Activated B cell treated with CpG ODN at 0.5 μM for 24 hours (primary cell): ENCODE measurements at regions not wholly inside any gene's neighbourhood (a gene's known extent, or its start where the extent isn't known, plus 50 kb on each side); places are given as distances from the start of the nearest gene placed in this dataset.

Experiments used
- ATAC-seq: fragments of 200-7000 bp; cut with Tn5 transposase; one replicate; pipeline ENCODE4 v1.10.0; 2021; ENCODE audit warnings: low read depth, mild to moderate bottlenecking, moderate library complexity
- CTCF ChIA-PET: fragments of 350-600 bp; sonication (Branson Sonifier 250); formaldehyde crosslinking; loops from one replicate; lab custom pipeline; 2021; ENCODE audit warnings: antibody characterized with exemption; lab: Charles Lee
- POLR2A ChIA-PET: fragments of 350-600 bp; sonication (Branson Sonifier 250); formaldehyde crosslinking; loops from one replicate; lab custom pipeline; 2021; ENCODE audit warnings: antibody characterized with exemption; lab: Charles Lee
- DNase-seq: peaks from one replicate; pipeline ENCODE4 v3.0.0; 2022
- H3K27ac Mint-ChIP-seq: one replicate; pipeline ENCODE4 v1.8.0; 2020; ENCODE audit warnings: mixed read lengths
- H3K27me3 Mint-ChIP-seq: one replicate; pipeline ENCODE4 v1.8.0; 2021; ENCODE audit warnings: mixed read lengths
- H3K36me3 Mint-ChIP-seq: one replicate; pipeline ENCODE4 v1.8.0; 2021; ENCODE audit warnings: low read depth, mixed read lengths
- H3K4me1 Mint-ChIP-seq: one replicate; pipeline ENCODE4 v1.8.0; 2021; ENCODE audit warnings: mixed read lengths
- H3K4me3 Mint-ChIP-seq: one replicate; pipeline ENCODE4 v1.8.0; 2020; ENCODE audit warnings: mild to moderate bottlenecking, mixed read lengths
- H3K9me3 Mint-ChIP-seq: one replicate; pipeline ENCODE4 v1.8.0; 2020; ENCODE audit warnings: mixed read lengths
- CTCF ChIP-seq: fragments of 200-600 bp; IDR thresholded peaks from one replicate; pipeline ENCODE4 v1.8.0; 2022; ENCODE audit warnings: antibody characterized with exemption, mild to moderate bottlenecking
- intact Hi-C: fragments of 100-400 bp; cut with micrococcal nuclease; formaldehyde crosslinking; loops from one replicate; pipeline ENCODE4 v1.15.1; 2024

DNA sequence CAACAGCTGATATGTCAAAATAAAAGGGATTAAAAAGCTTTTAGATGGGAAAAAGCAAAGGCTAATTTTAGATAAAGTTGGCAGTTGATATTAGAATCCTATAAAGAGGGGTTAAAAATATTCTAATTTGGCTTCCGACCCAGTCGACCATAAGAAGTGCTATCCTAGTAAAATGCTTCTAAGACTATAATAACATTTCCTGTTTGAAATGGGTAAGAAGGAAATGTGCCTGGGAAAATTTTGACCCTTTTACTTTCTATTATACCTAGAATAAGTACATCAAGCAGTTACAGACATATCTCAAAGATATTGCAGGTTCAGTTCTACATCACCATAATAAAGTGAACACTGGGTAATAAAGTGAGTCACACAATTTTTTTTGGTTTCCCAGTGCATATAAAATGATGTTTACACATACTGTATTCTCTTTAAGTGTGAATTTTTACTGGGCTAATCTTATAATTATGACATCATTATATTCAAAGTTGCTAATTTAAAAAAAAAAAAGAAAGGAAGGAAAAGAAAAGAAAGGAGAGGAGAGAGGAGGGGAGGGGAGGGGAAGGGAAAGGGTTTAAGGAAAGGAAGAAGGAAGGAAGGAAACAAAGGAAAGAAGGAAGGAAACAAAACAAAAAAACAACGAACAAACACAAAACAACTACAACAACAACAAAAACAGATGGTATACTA lies 308.2 kb upstream of the NR5A2 start:
- no peaks in the 10 kb centered on the region for H3K9me3 Mint-ChIP-seq
- DNase-seq (no peak), ATAC-seq (no peak)
- no peak for TF ChIP-seq CTCF
- H3K27me3 Mint-ChIP-seq = peaks cover 10% of the 10 kb centered on the region
- CTCF ChIA-PET = interaction anchor here (1.8 kb wide), 1 partner anchor 35 kb away, joined by 4 read pairs; no protein-coding TSS in a partner anchor
- H3K4me3 Mint-ChIP-seq = no peak overlapping the region
- POLR2A ChIA-PET = no interaction called here
- no peaks in the 10 kb centered on the region for H3K36me3 Mint-ChIP-seq
- intact Hi-C loops = no loop called here
- no peak overlapping the region for H3K27ac Mint-ChIP-seq
- no peaks in the 10 kb centered on the region for H3K4me1 Mint-ChIP-seq

DNA sequence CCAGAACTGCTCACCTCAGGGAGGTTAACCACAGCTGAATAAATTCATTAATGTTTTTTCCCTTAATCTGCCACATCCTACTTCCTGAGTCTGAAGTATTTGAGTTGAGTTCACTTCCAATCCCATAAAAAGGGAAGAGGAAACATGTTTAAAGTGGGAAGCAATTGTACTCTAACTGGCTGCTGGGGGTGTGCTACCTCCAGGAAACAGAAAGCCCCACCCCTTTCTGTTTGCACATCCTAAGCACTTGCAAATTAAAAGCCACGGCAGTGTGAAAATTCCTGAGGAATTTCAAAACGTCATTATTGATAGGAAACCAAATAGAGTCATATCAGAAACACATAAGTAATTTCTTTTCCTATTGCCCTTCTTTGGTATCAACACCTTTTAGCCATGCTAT lies 307.0 kb upstream of the NR5A2 start:
- Mint-ChIP-seq H3K36me3 (no peaks in the 10 kb centered on the region), H3K9me3 (no peaks in the 10 kb centered on the region), H3K4me3 (no peak overlapping the region), H3K27me3 (peaks cover 10% of the 10 kb centered on the region), H3K4me1 (no peaks in the 10 kb centered on the region), H3K27ac (no peak overlapping the region)
- intact Hi-C loops = no loop called here
- DNase-seq (no peak), ATAC-seq (no peak)
- TF ChIP-seq CTCF = no peak
- ChIA-PET POLR2A (no interaction called here), CTCF (interaction anchor here (1.8 kb wide), 1 partner anchor 36 kb away, joined by 4 read pairs; no protein-coding TSS in a partner anchor)

DNA sequence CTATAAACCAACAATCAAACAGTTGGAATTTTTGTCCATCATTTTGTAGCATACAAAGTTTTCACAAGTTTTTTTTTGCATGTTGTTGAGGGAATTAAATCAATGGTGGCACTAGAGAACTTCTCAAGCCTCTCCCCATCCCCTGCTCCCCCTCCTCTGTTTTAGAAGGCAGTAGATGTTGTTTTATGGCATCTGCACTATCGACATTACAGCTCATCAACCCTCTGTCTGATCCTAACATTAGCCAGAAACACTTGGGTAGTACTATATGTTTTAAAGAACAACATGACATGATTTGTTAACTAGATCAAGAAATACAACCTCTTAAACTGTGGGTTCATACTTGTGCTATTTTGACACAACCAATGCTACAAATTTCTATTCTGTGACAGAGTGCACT lies 306.5 kb upstream of the NR5A2 start:
- H3K4me3 Mint-ChIP-seq = no peak overlapping the region
- ChIA-PET CTCF (interaction anchor here (1.8 kb wide), 1 partner anchor 36 kb away, joined by 4 read pairs; no protein-coding TSS in a partner anchor), POLR2A (no interaction called here)
- TF ChIP-seq CTCF = no peak
- ATAC-seq (no peak), DNase-seq (no peak)
- H3K27me3 Mint-ChIP-seq = peaks cover 10% of the 10 kb centered on the region
- H3K36me3 Mint-ChIP-seq = no peaks in the 10 kb centered on the region
- no peaks in the 10 kb centered on the region for H3K9me3 Mint-ChIP-seq
- no peaks in the 10 kb centered on the region for H3K4me1 Mint-ChIP-seq
- intact Hi-C loops = no loop called here
- H3K27ac Mint-ChIP-seq = no peak overlapping the region

DNA sequence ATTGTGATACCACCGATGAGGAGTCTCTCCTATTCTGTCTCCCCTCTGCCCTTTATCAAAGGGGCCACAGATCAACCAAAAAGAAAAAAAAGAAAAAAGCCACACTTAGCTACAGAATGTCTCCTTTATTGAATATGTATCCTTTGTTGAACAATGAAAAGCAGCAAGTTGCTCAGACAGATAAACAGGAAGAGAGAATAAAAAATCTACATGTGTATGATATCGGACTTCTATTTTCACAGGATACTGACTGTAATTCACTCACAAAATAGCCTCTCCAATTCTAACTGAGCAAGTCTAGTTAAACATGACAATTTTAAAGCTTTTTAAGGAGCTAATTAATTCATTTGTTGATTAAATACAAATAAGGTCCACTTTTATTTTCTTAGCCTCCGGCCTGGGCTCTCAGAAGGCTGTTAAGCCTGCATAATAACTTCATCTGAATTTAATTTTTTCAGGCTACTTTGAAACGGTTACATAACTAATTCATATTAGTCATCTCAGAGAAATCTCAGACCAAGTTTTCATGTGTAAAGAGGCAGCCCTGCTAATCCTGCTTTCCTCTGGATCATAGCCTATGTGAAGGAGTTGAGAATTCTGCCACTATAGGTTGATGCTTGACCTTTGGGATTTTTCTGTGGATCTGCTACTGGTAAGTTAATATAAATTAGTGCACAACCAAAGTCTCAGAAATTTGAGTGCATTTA lies 304.1 kb upstream of the NR5A2 start:
- ChIA-PET POLR2A (no interaction called here), CTCF (no interaction called here)
- H3K9me3 Mint-ChIP-seq = no peaks in the 10 kb centered on the region
- no peak overlapping the region for H3K4me3 Mint-ChIP-seq
- no peak for TF ChIP-seq CTCF
- no peak for ATAC-seq
- no peak overlapping the region for H3K27ac Mint-ChIP-seq
- intact Hi-C loops = no loop called here
- no peak for DNase-seq
- H3K4me1 Mint-ChIP-seq = no peaks in the 10 kb centered on the region
- peaks cover 8% of the 10 kb centered on the region for H3K27me3 Mint-ChIP-seq
- no peaks in the 10 kb centered on the region for H3K36me3 Mint-ChIP-seq

- intact Hi-C loops = no loop called here
- CTCF ChIA-PET = no interaction called here
- DNase-seq (no peak), ATAC-seq (no peak)
- Mint-ChIP-seq H3K27me3 (peaks cover 6% of the 10 kb centered on the region), H3K27ac (no peak overlapping the region), H3K4me3 (no peak overlapping the region), H3K4me1 (no peaks in the 10 kb centered on the region), H3K9me3 (no peaks in the 10 kb centered on the region), H3K36me3 (no peaks in the 10 kb centered on the region)
- no peak for TF ChIP-seq CTCF
- POLR2A ChIA-PET = no interaction called here
These were observed 303.5 kb upstream of the NR5A2 start for GRCh38 chr1:199724049-199724448.
